ENCODE measurements at regions not wholly inside any gene's neighbourhood (a gene's known extent, or its start where the extent isn't known, plus 50 kb on each side); places are given as distances from the start of the nearest gene placed in this dataset.

- in situ Hi-C loops (cut with HindIII; ENCODE audit: low pct_unique_long_range_greater_than_20kb, low sequenced_read_pairs) = no loop called here
- DNase-seq (ENCODE audit: low read depth, low spot score) = no peak
These were observed 68.2 kb upstream of the ISX start for GRCh38 chr22:34997633-34998299.

- in situ Hi-C loops (cut with HindIII; ENCODE audit: low pct_unique_long_range_greater_than_20kb, low sequenced_read_pairs) = no loop called here
- no peak for DNase-seq (ENCODE audit: low read depth, low spot score)
These were observed 67.0 kb upstream of the ISX start for GRCh38 chr22:34998921-34999320.

- DNase-seq (ENCODE audit: low read depth, low spot score) = no peak
- in situ Hi-C loops (cut with HindIII; ENCODE audit: low pct_unique_long_range_greater_than_20kb, low sequenced_read_pairs) = no loop called here
These were observed 57.7 kb upstream of the ISX start for GRCh38 chr22:35008213-35008612.

GRCh38 chr22:35010543-35010942, 55.4 kb upstream of the ISX start:
- in situ Hi-C loops (cut with HindIII; ENCODE audit: low pct_unique_long_range_greater_than_20kb, low sequenced_read_pairs) = no loop called here
- no peak for DNase-seq (ENCODE audit: low read depth, low spot score)

- DNase-seq (ENCODE audit: low read depth, low spot score) = no peak
- in situ Hi-C loops (cut with HindIII; ENCODE audit: low pct_unique_long_range_greater_than_20kb, low sequenced_read_pairs) = no loop called here
These were observed 51.1 kb upstream of the ISX start for GRCh38 chr22:35014812-35015211.
